GM19023 (cell line): ENCODE measurements at regions not wholly inside any gene's neighbourhood (a gene's known extent, or its start where the extent isn't known, plus 50 kb on each side); places are given as distances from the start of the nearest gene placed in this dataset.
"Not testable (repeated sequence)": the region's sequence is repeated elsewhere in the genome, so short reads cannot be mapped to it uniquely, and the experiment has no call there.

Source experiments
- ATAC-seq: cut with Tn5 transposase; IDR thresholded peaks from one replicate; pipeline ENCODE4 v1.9.1; 2021; ENCODE audit warnings: mild to moderate bottlenecking, moderate library complexity; ENCODE audit not compliant: unreplicated experiment

- ATAC-seq, result not testable (repeated sequence)
Measured at GRCh38 chr10:46645110-46645509, 66.2 kb downstream of the SYT15 start.

GRCh38 chr10:46646132-46646531, 67.2 kb downstream of the SYT15 start:
- ATAC-seq, result not testable (repeated sequence)

GRCh38 chr10:46650967-46651366, 72.0 kb downstream of the SYT15 start:
- not testable (repeated sequence) for ATAC-seq

- not testable (repeated sequence) for ATAC-seq
Measured at GRCh38 chr10:46657437-46657836, 78.5 kb downstream of the SYT15 start.

- not testable (repeated sequence) for ATAC-seq
Measured at GRCh38 chr10:46660027-46660834, 81.3 kb downstream of the SYT15 start.

- not testable (repeated sequence) for ATAC-seq
Measured at GRCh38 chr10:46660835-46661164, 81.9 kb downstream of the SYT15 start.

- ATAC-seq, result not testable (repeated sequence)
Measured at GRCh38 chr10:46665536-46665935, 86.6 kb downstream of the SYT15 start.

- not testable (repeated sequence) for ATAC-seq
Measured at GRCh38 chr10:46668357-46668997, 89.5 kb downstream of the SYT15 start.

GRCh38 chr10:46677836-46678435, 99.0 kb downstream of the SYT15 start:
- ATAC-seq, result not testable (repeated sequence)

- ATAC-seq, result not testable (repeated sequence)
Measured at GRCh38 chr10:46691397-46691796, 112.5 kb downstream of the SYT15 start.

- ATAC-seq, result not testable (repeated sequence)
Measured at GRCh38 chr10:46693218-46693617, 114.3 kb downstream of the SYT15 start.

- ATAC-seq, result not testable (repeated sequence)
Measured at GRCh38 chr10:46717264-46717663, 138.3 kb downstream of the SYT15 start.

GRCh38 chr10:46718014-46718413, 139.1 kb downstream of the SYT15 start:
- not testable (repeated sequence) for ATAC-seq

GRCh38 chr10:46720386-46720785, 141.5 kb downstream of the SYT15 start:
- ATAC-seq, result not testable (repeated sequence)

- not testable (repeated sequence) for ATAC-seq
Measured at GRCh38 chr10:46720811-46721518, 142.0 kb downstream of the SYT15 start.

GRCh38 chr10:46724258-46724657, 145.3 kb downstream of the SYT15 start:
- not testable (repeated sequence) for ATAC-seq

- not testable (repeated sequence) for ATAC-seq
Measured at GRCh38 chr10:46728359-46728758, 149.4 kb downstream of the SYT15 start.

- ATAC-seq, result not testable (repeated sequence)
Measured at GRCh38 chr10:46730729-46731128, 151.8 kb downstream of the SYT15 start.

GRCh38 chr10:46733635-46734261, 154.8 kb downstream of the SYT15 start:
- not testable (repeated sequence) for ATAC-seq

GRCh38 chr10:46734262-46734642, 155.3 kb downstream of the SYT15 start:
- ATAC-seq, result not testable (repeated sequence)

GRCh38 chr10:46739919-46740318, 161.0 kb downstream of the SYT15 start:
- not testable (repeated sequence) for ATAC-seq
